HCT116 (cell line): ENCODE measurements at regions not wholly inside any gene's neighbourhood (a gene's known extent, or its start where the extent isn't known, plus 50 kb on each side); places are given as distances from the start of the nearest gene placed in this dataset.

Experiments used
- ATAC-seq: fragments of 200-7000 bp; cut with Tn5 transposase; 2 replicates; pipeline ENCODE4 v1.9.1; 2020; ENCODE audit warnings: mild to moderate bottlenecking, moderate library complexity
- BruUV-seq: library from RNA; stranded (reverse); fragments of 400-500 nt; replicated peaks from 2 replicates; lab custom pipeline; 2021; lab: Mats Ljungman, UMichigan
- CTCF ChIA-PET: fragments of 300-600 bp; sonication (Branson Sonifier 250); formaldehyde crosslinking; loops from one replicate; lab custom pipeline; 2021; ENCODE audit warnings: antibody characterized with exemption; lab: Charles Lee
- POLR2A ChIA-PET: fragments of 300-600, 350-600 bp; sonication (Branson Sonifier 250); formaldehyde crosslinking; loops from one replicate; lab custom pipeline; 2021; ENCODE audit warnings: antibody characterized with exemption; lab: Charles Lee
- RAD21 ChIA-PET, 2 experiments: fragments of 300-600 bp; sonication (Branson Sonifier 250); formaldehyde crosslinking; loops; one replicate each; lab custom pipeline; 2023; ENCODE audit warnings: low total read pairs in 2 of 2; ENCODE audit not compliant: uncharacterized antibody in 2 of 2, unreplicated experiment in 2 of 2, low non-redundant PET in 1 of 2; lab: Charles Lee
- DNase-seq: peaks from one replicate; pipeline ENCODE4 v3.0.0-alpha.2; 2010; ENCODE audit warnings: low read depth, low spot score
- H2AFZ ChIP-seq: fragments of 200-600 bp; shearing (Covaris generic), sonication (generic); 2 replicates; pipeline ENCODE4 v1.6.1; 2017; ENCODE audit warnings: low read depth, mixed run types, mixed read lengths, antibody characterized with exemption, low read length; ENCODE audit not compliant: poor library complexity, severe bottlenecking
- H3K27ac ChIP-seq: 2 replicates; pipeline ENCODE4 v1.5.1; 2012; ENCODE audit warnings: low read depth, low read length
- H3K27me3 ChIP-seq: fragments of 200-600 bp; sonication (generic); 2 replicates; pipeline ENCODE4 v1.6.1; 2016; ENCODE audit warnings: mixed run types, low read length, mixed read lengths; ENCODE audit not compliant: insufficient read depth
- H3K36me3 ChIP-seq, 2 experiments: fragments of 200-500 bp in 1 of 2; fragments of 200-600 bp in 1 of 2; sonication (Bioruptor generic) in 1 of 2; sonication (generic) in 1 of 2; 2 replicates each; pipeline versions ENCODE4 v1.5.1 to v1.6.1; 2014 to 2016; ENCODE audit warnings: low read length in 2 of 2, inconsistent platforms in 1 of 2, mixed read lengths in 1 of 2, mixed run types in 1 of 2; ENCODE audit not compliant: insufficient read depth in 2 of 2, control insufficient read depth in 1 of 2
- H3K4me1 ChIP-seq, 2 experiments: fragments of 200-600 bp in 1 of 2; sonication (generic) in 1 of 2; 2 replicates each; pipeline versions ENCODE4 v1.5.1 to v1.6.1; 2012 to 2017; ENCODE audit warnings: low read length in 2 of 2, inconsistent platforms in 1 of 2, mild to moderate bottlenecking in 1 of 2, mixed read lengths in 1 of 2, mixed run types in 1 of 2, moderate library complexity in 1 of 2; ENCODE audit not compliant: insufficient read depth in 2 of 2, control insufficient read depth in 1 of 2
- H3K4me2 ChIP-seq: fragments of 200-600 bp; sonication (generic); 2 replicates; pipeline ENCODE4 v1.6.1; 2017; ENCODE audit warnings: mixed run types, low read length, mixed read lengths
- H3K4me3 ChIP-seq, 2 experiments: fragments of 200-600 bp in 1 of 2; sonication (generic) in 1 of 2; replicated peaks in 1 of 2; 2 replicates each; pipeline ENCODE4 v1.5.1; 2011 to 2016; ENCODE audit warnings: low read length in 2 of 2, control low read depth in 1 of 2, low read depth in 1 of 2, mild to moderate bottlenecking in 1 of 2, mixed read lengths in 1 of 2, mixed run types in 1 of 2
- H3K79me2 ChIP-seq: fragments of 200-600 bp; sonication (generic); 2 replicates; pipeline ENCODE4 v1.6.1; 2017; ENCODE audit warnings: mild to moderate bottlenecking, mixed run types, low read length, moderate library complexity, mixed read lengths; ENCODE audit not compliant: insufficient read depth
- H3K9ac ChIP-seq: fragments of 200-600 bp; sonication (generic); 2 replicates; pipeline ENCODE4 v1.6.1; 2016; ENCODE audit warnings: low read length, mixed read lengths
- H3K9me2 ChIP-seq: fragments of 200-600 bp; sonication (generic), shearing (Covaris generic); 2 replicates; pipeline ENCODE4 v1.6.1; 2017; ENCODE audit warnings: mixed run types, mild to moderate bottlenecking, moderate library complexity; ENCODE audit not compliant: insufficient read depth
- H3K9me3 ChIP-seq, 2 experiments: fragments of 200-500 bp in 1 of 2; fragments of 200-600 bp in 1 of 2; sonication (Bioruptor generic) in 1 of 2; sonication (generic) in 1 of 2; 2 replicates each; pipeline ENCODE4 v1.6.1; 2014 to 2017; ENCODE audit warnings: low read length in 2 of 2, mixed read lengths in 2 of 2, inconsistent platforms in 1 of 2, low read depth in 1 of 2, mild to moderate bottlenecking in 1 of 2, mixed run types in 1 of 2, moderate library complexity in 1 of 2; ENCODE audit not compliant: control insufficient read depth in 1 of 2, insufficient read depth in 1 of 2
- H4K20me1 ChIP-seq: fragments of 200-600 bp; sonication (generic), shearing (Covaris generic); 2 replicates; pipeline ENCODE4 v1.6.1; 2017; ENCODE audit warnings: mixed run types, mild to moderate bottlenecking, moderate library complexity; ENCODE audit not compliant: insufficient read depth
- ATF3 ChIP-seq: IDR thresholded peaks from 2 replicates; pipeline ENCODE4 v1.6.1; 2012
- CEBPB ChIP-seq: IDR thresholded peaks from 2 replicates; pipeline ENCODE4 v1.6.1; 2012; ENCODE audit warnings: low read depth
- CTCF ChIP-seq, 3 experiments: fragments of 200-600 bp in 1 of 3; sonication (generic) in 1 of 3; IDR thresholded peaks in 2 of 3; conservative IDR thresholded peaks in 1 of 3; 2 replicates each; pipeline ENCODE4 v1.5.1; 2012 to 2017; ENCODE audit warnings: low read depth in 2 of 3, low read length in 2 of 3, antibody characterized with exemption in 1 of 3, borderline replicate concordance in 1 of 3, control low read depth in 1 of 3, mild to moderate bottlenecking in 1 of 3, mixed read lengths in 1 of 3, mixed run types in 1 of 3, moderate library complexity in 1 of 3; ENCODE audit not compliant: insufficient read depth in 1 of 3
- ELF1 ChIP-seq: IDR thresholded peaks from 2 replicates; pipeline ENCODE4 v1.6.1; 2012; ENCODE audit warnings: low read depth, borderline replicate concordance
- EZH2 ChIP-seq: fragments of 200-600 bp; sonication (generic); IDR thresholded peaks from 2 replicates; pipeline ENCODE4 v1.6.1; 2017; ENCODE audit warnings: antibody characterized with exemption, mixed run types
- EZH2phosphoT487 ChIP-seq: fragments of 200-600 bp; IDR thresholded peaks from 2 replicates; pipeline ENCODE4 v1.6.1; 2018; ENCODE audit warnings: antibody characterized with exemption, borderline replicate concordance
- FOSL1 ChIP-seq: IDR thresholded peaks from 2 replicates; pipeline ENCODE4 v1.6.1; 2012; ENCODE audit warnings: low read depth
- JUND ChIP-seq: IDR thresholded peaks from 2 replicates; pipeline ENCODE4 v1.6.1; 2012
- MAX ChIP-seq: IDR thresholded peaks from 2 replicates; pipeline ENCODE4 v1.6.1; 2012
- POLR2A ChIP-seq: IDR thresholded peaks from 2 replicates; pipeline ENCODE4 v1.7.0; 2011; ENCODE audit warnings: borderline replicate concordance; ENCODE audit not compliant: insufficient read depth, insufficient read length; ENCODE audit errors: extremely low read depth
- POLR2AphosphoS5 ChIP-seq: IDR thresholded peaks from 2 replicates; pipeline ENCODE4 v1.6.1; 2011; ENCODE audit warnings: mild to moderate bottlenecking, low read depth, low read length, moderate library complexity
- RAD21 ChIP-seq: IDR thresholded peaks from 2 replicates; pipeline ENCODE4 v1.6.1; 2012; ENCODE audit warnings: low read depth, mild to moderate bottlenecking
- REST ChIP-seq: IDR thresholded peaks from 2 replicates; pipeline ENCODE4 v1.6.1; 2012; ENCODE audit warnings: low read depth
- SIN3A ChIP-seq: IDR thresholded peaks from 2 replicates; pipeline ENCODE4 v1.6.1; 2012; ENCODE audit warnings: low read depth
- SRF ChIP-seq: IDR thresholded peaks from 2 replicates; pipeline ENCODE4 v1.6.1; 2012; ENCODE audit warnings: low read depth
- TCF7L2 ChIP-seq: IDR thresholded peaks from 2 replicates; pipeline ENCODE4 v1.7.0; 2011; ENCODE audit warnings: borderline replicate concordance, inconsistent platforms; ENCODE audit not compliant: insufficient read depth, insufficient read length; ENCODE audit errors: extremely low read depth
- YY1 ChIP-seq: IDR thresholded peaks from 2 replicates; pipeline ENCODE4 v1.6.1; 2011; ENCODE audit warnings: low read length, low read depth, moderate library complexity, mild to moderate bottlenecking; ENCODE audit not compliant: insufficient replicate concordance; ENCODE audit errors: extremely low read depth
- ZBTB33 ChIP-seq: IDR thresholded peaks from 2 replicates; pipeline ENCODE4 v1.6.1; 2011; ENCODE audit warnings: mild to moderate bottlenecking, low read length, moderate library complexity; ENCODE audit not compliant: insufficient replicate concordance; ENCODE audit errors: extremely low read depth
- ZFX ChIP-seq: fragments of 450-650 bp; IDR thresholded peaks from 2 replicates; pipeline ENCODE4 v1.6.1; 2017
- ZNF274 ChIP-seq: fragments of 200-500 bp; sonication (Bioruptor generic); IDR thresholded peaks from 2 replicates; pipeline ENCODE4 v1.6.1; 2014; ENCODE audit warnings: mild to moderate bottlenecking, low read depth, low read length, inconsistent platforms
- intact Hi-C: fragments of 100-400 bp; cut with micrococcal nuclease; formaldehyde crosslinking; loops from 2 replicates; pipeline ENCODE4 v1.10.0; 2022

GRCh38 chr10:47209466-47209865 lies 90.5 kb upstream of the GDF10 start:
- ChIA-PET CTCF (no interaction called here), RAD21 (no interaction called here), POLR2A (no interaction called here)
- H4K20me1 ChIP-seq, result no peaks in the 10 kb centered on the region
- no peak overlapping the region for H3K9ac ChIP-seq
- H3K9me3 ChIP-seq, result 0 out of 4 replicates have a peak, but pooled peaks cover 0 to 3% of the 10 kb centered on the region in 2 experiments
- no peak overlapping the region for H3K4me2 ChIP-seq
- no peaks in the 10 kb centered on the region for H3K79me2 ChIP-seq
- no peaks in the 10 kb centered on the region for H3K4me1 ChIP-seq
- DNase-seq (no peak), ATAC-seq (no peak)
- no peaks in the 10 kb centered on the region for H3K9me2 ChIP-seq
- BruUV-seq, result no TSS peak
- H2AFZ ChIP-seq, result no peak overlapping the region
- no peak overlapping the region for H3K27ac ChIP-seq
- H3K36me3 ChIP-seq, result no peaks in the 10 kb centered on the region
- H3K27me3 ChIP-seq, result no peaks in the 10 kb centered on the region
- no peak overlapping the region for H3K4me3 ChIP-seq
- intact Hi-C loops, result no loop called here
- no peak for TF ChIP-seq JUND
- TF ChIP-seq ATF3, result no peak
- TF ChIP-seq REST, result no peak
- TF ChIP-seq POLR2A, result no peak
- TF ChIP-seq ZNF274, result no peak
- no peak for TF ChIP-seq ELF1
- no peak for TF ChIP-seq ZFX
- no peak for TF ChIP-seq MAX
- TF ChIP-seq EZH2, result no peak
- TF ChIP-seq ZBTB33, result no peak
- TF ChIP-seq EZH2phosphoT487, result no peak
- TF ChIP-seq FOSL1, result no peak
- no peak for TF ChIP-seq TCF7L2
- TF ChIP-seq YY1, result no peak
- TF ChIP-seq SRF, result no peak
- TF ChIP-seq POLR2AphosphoS5, result no peak
- TF ChIP-seq RAD21, result no peak
- TF ChIP-seq CEBPB, result no peak
- TF ChIP-seq SIN3A, result no peak
- no peak for TF ChIP-seq CTCF (IDR thresholded peaks at IDR 0.05 in 2 of 3, conservative IDR thresholded peaks at IDR 0.05 in 1 of 3; ENCODE audit: borderline replicate concordance in 1 of 3, insufficient read depth in 1 of 3, low read depth in 2 of 3, low read length in 2 of 3)
